Daoy (cell line): ENCODE measurements at regions not wholly inside any gene's neighbourhood (a gene's known extent, or its start where the extent isn't known, plus 50 kb on each side); places are given as distances from the start of the nearest gene placed in this dataset.
A peak's percentile ranks its signal among the peaks of the same experiment; 100 is the strongest.
"Not testable (repeated sequence)": the region's sequence is repeated elsewhere in the genome, so short reads cannot be mapped to it uniquely, and the experiment has no call there.

Experiments
- DNase-seq: peaks from one replicate; pipeline ENCODE4 v3.0.0-alpha.2; 2015; ENCODE audit warnings: low read depth

DNA sequence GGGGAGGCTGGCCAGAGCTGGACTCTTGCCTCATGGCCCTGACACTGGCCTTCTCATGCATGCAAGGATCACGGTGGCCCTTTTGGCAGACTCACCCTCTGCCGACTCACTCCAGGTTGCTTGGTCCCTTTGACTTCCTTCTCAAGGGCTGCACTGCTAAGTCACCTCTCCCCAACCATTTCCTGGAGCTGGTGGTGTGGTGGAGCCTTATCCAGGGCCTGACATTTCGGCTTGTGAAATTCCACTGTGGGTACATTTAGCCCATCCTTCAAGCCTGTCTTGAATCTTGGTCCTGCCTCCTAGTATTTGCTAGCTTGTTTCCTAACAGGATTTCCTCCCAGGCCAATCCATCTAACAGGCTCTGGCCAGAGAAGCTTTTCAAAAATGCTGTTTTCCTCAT, 52.6 kb upstream of the JUN start:
- DNase-seq: no peak

GRCh38 chr1:58837886-58838285, 54.0 kb upstream of the JUN start:
- no peak for DNase-seq

DNA sequence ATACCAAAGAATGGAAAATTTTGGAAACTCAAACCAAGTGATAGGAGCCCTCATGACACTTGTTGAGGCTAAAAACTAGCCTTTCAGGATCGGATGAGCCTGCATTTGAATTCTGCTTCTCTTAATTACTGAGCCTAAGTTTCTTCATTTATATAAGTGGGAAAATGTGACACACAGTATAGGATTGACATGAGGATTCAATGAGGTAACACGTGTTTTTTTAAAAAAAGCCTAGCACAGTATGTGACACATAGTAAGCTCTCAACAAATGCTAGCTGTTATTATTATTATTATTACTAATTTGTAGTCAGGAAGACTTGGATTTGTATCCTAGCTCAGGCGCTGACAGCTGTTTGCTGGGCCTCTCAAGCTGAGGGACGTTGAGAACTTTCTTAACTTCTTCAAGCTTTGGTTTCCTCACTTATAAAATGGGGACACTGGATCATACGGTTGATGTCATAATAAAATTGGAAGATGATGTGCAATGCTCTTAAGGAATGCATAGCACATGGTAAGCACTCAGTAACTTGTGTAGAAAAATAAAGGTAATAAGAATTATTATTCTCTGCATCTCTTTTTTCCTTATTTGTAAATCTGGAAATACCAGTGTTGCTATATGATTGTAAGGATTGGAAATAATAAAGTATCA, 55.4 kb upstream of the JUN start:
- DNase-seq: no peak

DNA sequence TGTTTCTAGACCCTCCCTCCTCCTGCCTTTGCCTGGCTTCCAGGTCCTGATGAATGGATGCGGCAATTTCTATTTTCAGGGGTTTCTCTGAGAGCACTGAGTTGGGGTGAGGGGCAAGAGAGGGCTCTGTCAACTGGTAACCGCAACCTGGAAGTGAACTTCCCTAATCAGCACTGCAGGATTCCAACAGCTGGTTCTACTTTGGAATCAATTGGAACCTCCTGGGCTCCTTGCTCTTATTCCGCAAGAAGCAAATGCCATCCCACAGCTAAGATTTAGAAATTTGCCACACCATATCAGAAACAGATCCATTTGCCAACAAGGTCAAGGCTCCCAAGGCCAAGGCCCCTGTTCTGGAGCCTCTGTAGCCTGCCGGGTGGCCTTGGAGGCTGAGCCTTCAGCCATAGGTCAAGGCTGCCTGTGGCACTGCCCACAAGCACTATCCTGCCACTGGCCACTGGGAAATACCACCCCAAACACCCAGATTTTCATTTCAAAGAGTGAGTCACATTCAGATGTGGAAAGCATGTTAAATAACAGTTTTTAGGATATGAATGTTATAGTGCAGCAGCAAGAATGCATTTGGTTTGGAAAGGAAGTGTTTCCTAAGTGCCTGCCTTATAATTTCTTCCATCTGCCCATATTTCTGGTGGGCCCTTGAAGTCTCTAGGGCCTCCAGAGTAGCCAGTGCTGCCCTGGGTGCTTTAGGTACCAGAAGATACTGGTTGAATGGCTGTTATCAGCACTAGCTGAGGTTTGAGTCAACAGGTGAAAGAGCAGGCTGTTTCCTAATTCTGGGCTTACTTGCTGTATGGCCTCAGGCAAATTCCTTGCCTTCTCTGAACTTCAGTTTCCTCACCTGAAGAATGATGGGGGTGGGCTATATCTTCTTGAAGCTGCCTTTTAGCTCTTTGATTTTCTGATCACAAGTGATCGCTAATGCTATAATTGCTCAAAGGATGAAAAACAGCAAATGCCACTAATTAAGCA, 56.3 kb upstream of the JUN start:
- peak; percentile 52 for DNase-seq

- DNase-seq: peak; percentile 54
Observed at GRCh38 chr1:58841455-58841854, 57.6 kb upstream of the JUN start.

- no peak for DNase-seq
Observed at GRCh38 chr1:58842941-58843340, 59.1 kb upstream of the JUN start.

DNA sequence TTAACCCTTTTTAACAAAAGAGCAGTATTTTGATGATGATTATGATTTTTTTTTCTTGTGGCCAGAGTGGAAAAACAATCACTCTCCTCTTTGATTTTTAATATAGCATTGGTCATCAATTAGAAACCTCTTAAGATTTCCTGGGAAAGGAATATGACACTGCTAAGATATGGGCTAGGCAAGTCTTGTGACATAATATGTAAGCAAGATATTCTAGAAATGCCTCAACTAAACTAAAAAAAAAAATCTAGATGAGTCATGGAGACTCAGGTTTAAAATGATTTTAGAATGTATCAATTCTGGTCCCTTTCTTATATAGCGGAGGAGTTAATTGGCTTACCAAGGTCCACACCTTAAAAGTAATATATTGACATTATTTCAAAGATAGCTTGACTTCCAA, 60.3 kb upstream of the JUN start:
- DNase-seq: no peak

- no peak for DNase-seq
Observed at GRCh38 chr1:58845942-58846341, 62.1 kb upstream of the JUN start.

DNA sequence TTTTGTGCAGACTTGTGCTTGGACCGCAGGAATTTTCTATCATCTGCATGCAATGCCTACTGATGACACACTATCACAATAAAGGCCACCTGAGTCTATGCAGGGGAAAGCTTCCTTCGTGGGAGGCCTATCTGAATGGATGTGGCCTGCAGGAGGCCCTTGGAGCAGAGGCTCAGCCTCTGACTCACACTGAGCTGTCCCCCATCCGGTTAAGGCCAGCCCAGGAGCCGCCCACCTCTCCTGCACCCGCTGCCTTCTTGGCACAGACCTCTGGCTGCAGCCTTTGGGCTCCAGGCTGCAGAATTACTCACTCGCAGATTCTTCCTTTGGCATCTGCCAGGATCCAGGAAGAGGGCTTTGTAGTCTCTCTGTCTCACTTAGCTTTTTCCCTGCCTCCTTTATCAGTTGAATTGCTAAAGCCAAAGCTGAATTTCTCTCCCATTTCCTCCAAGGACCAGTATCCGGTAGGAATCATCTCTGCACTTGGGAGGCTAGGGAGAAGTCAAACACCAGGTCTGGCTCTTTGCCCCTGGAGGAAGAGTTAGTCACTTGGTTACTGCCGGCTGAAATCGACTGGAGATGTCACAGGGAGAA, 65.1 kb upstream of the JUN start:
- DNase-seq: peak; percentile 100

DNA sequence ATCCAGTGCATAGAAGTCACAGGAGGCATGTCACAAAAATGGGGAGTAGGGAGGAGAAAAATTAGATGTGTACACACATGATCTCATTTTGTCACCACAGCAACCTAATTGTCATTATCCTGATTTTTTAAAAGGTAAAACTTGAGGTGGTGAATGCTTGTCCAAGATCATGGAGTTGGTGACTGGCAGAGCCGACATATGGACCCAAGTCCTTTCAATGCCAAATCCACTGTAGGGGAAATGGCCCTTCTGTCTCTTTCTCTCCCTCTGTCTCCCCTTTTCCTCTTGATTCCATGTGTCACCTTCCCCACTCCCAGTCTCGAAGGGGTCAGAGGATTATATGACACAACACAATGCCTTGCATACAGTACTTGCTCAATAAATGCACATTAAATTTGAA, 65.7 kb upstream of the JUN start:
- no peak for DNase-seq

GRCh38 chr1:58850636-58851035, 66.8 kb upstream of the JUN start:
- no peak for DNase-seq

GRCh38 chr1:58852731-58853485, 69.1 kb upstream of the JUN start:
- no peak for DNase-seq

DNA sequence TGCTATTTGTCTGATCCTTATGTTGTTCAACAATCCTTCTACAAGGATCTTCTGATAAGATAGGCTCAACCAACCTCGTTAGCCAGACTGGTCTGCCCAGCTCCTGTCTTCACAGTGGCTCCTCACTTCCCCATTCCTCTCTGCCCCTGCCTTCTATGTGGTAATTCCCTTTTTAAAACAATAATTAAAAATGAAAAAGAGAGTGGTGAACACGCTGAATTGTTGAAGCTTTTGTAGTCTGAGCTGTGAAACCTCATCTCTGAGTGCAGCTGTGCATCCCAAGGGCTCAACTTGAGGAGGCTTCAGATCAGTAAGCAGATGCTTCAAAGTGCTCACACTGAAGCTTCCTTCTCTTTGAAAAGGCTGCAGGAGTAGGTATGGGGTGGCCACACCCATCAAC, 70.7 kb upstream of the JUN start:
- no peak for DNase-seq

DNA sequence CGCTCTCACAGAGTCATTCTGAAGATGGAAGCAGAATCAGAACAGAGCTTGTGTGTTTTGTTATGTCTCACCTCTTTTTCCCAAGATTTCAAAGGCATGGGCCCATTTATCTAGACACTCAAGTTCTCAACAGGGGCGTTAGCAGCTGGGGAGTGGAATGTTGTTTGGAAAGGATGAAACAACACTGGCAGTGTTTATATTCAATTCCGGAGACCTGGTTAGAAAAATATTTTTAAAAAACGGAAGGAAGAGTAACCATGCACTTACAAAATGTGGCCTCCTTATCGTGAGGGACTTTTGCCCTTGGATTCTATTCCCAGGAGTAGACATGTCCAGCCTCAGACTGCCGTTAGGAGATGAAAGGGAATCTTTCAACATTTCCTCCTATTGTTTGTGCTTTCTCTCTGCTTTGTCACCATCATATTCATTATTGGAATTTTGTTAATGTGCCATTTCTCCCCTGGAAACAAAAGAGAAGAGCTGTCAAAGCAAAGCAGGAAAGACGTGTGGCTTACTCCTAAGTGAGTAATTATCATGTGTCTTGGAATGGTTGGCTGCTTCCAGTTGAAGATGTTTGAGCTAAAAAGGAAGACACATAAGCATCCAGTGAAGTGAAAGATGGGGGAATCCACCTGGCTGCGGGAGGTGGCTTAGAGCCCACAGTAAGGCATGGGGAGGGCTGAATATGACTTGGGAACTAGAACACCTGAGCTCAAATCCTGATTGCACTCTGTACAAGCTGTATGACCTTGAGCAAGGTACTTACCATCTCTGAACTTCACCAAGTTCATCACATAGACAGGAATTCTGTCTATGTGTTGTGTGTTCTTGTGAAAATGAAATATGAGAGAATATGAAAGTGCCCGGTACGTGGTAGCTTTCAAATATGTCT, 71.7 kb upstream of the JUN start:
- no peak for DNase-seq

DNA sequence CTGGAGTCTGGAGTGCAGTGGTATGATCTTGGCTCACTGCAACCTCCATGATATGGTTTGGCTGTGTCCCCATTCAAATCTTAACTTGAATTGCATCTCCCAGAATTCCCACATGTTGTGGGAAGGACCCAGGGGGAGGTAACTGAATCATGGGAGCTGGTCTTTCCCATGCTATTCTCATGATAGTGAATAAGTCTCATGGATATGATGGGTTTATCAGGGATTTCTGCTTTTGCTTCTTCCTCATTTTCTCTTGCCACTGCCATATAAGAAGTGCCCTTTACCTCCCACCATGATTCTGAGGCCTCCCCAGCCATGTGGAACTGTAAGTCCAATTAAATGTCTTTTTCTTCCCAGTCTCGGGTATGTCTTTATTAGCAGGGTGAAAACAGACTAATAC, 72.4 kb upstream of the JUN start:
- DNase-seq: not testable (repeated sequence)

DNA sequence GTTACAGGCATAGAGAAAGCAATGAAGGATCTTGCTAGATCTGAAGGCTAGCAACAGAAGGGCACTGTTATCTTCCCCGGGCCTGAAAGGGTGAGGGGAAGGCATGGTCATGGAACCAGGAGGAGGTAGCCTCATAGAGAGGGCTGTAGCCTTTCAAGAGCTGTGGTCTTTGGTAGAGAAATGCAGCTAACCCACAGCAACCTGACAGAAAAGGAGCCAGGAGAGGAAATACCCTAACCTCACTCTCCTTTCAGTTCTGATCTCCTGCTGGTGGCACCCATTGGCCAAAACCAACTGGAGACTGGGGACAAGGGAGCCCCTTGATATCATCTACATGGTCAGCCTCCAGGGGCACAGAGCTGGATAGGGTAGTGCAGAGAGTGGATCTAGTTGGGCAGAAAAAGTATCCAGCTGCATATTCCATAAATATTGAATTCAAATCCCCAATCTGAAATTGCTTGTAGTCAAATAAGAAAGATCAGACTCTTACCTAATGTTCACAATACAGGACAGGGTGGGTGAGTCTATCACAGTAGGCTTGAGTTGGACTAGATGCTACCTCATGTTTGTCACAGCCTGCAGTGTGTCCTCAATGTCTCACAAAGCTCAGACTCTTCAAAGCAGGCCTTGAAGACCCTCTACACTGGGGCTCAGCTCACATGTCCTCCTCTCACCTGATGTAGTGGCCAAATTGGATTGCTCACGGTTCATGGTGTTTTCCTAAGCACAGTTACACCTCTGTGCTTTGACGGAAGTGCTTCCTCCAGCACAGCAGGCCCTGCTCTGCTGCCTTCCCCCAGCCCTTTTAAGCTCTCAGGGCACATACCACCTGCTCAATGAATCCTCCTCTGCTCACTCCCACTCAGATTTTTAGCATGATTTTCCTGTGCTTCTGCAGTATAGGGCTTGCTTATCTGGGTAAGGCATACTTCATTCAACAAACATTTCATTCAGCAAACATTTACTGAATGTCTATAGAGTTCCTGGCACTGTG, 74.1 kb upstream of the JUN start:
- DNase-seq: no peak

GRCh38 chr1:58859769-58860485, 76.1 kb upstream of the JUN start:
- no peak for DNase-seq

GRCh38 chr1:58861076-58861475, 77.2 kb upstream of the JUN start:
- DNase-seq: no peak

DNA sequence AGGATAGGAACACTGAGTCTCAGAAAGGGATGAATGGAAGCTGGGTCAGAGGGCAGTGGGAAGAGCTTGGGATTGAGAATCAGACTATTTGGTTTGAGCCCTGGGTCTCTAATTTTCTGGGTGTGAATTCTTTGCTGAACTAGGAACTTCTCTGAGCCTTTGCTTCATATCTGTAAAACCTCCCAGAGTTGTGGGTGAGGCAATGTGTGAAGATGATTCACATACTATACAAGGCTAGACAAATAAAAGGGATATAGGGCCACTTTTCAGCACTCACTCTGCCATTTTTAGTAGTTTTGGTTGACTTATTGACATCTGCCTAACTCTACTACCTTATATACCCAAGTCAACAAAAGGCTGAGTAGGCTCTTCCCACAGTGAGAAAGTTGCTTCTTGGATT, 77.7 kb upstream of the JUN start:
- no peak for DNase-seq
